Mucosa of rectum (tissue), 2 donors: ENCODE measurements at regions not wholly inside any gene's neighbourhood (a gene's known extent, or its start where the extent isn't known, plus 50 kb on each side); places are given as distances from the start of the nearest gene placed in this dataset.

ENCODE experiments used
- H3K27ac ChIP-seq, 2 donors: one replicate each; pipeline ENCODE4 v1.7.0; 2013; ENCODE audit warnings: inconsistent platforms in 2 of 2, low read depth in 2 of 2, low read length in 2 of 2
- H3K27me3 ChIP-seq, 2 donors: one replicate each; pipeline ENCODE4 v1.7.0; 2013; ENCODE audit warnings: low read length in 2 of 2; ENCODE audit not compliant: control insufficient read depth in 2 of 2, insufficient read depth in 2 of 2
- H3K36me3 ChIP-seq, 2 donors: one replicate each; pipeline ENCODE4 v1.7.0; 2013; ENCODE audit warnings: low read length in 2 of 2; ENCODE audit not compliant: control insufficient read depth in 2 of 2, insufficient read depth in 2 of 2
- H3K4me1 ChIP-seq, 2 donors: one replicate each; pipeline ENCODE4 v1.7.0; 2013; ENCODE audit warnings: low read length in 2 of 2, mild to moderate bottlenecking in 1 of 2; ENCODE audit not compliant: control insufficient read depth in 2 of 2, insufficient read depth in 2 of 2
- H3K4me3 ChIP-seq, 2 donors: one replicate each; pipeline ENCODE4 v1.7.0; 2013; ENCODE audit warnings: low read length in 2 of 2
- H3K9ac ChIP-seq, 2 donors: one replicate each; pipeline ENCODE4 v1.7.0; 2013; ENCODE audit warnings: low read length in 2 of 2, low read depth in 1 of 2, mild to moderate bottlenecking in 1 of 2
- H3K9me3 ChIP-seq, 2 donors: one replicate each; pipeline ENCODE4 v1.7.0; 2013; ENCODE audit warnings: low read length in 2 of 2; ENCODE audit not compliant: control insufficient read depth in 2 of 2
- donor health status: healthy.
- donor health status: Normal muscosa, but diverticular disease.

- no peaks in the 10 kb centered on the region for H3K36me3 ChIP-seq
- no peaks in the 10 kb centered on the region for H3K9me3 ChIP-seq
- H3K4me1 ChIP-seq, result peaks cover 0 to 5% of the 10 kb centered on the region in 2 donors
- no peak overlapping the region for H3K9ac ChIP-seq
- H3K27me3 ChIP-seq, result no peaks in the 10 kb centered on the region
- H3K4me3 ChIP-seq, result no peak overlapping the region
- H3K27ac ChIP-seq, result peak overlapping the region; percentile 34 to 54
These were observed 92.4 kb upstream of the THBS1 start for GRCh38 chr15:39488516-39488915.

GRCh38 chr15:39488961-39489360, 91.9 kb upstream of the THBS1 start:
- no peak overlapping the region for H3K4me3 ChIP-seq
- no peaks in the 10 kb centered on the region for H3K27me3 ChIP-seq
- H3K36me3 ChIP-seq, result no peaks in the 10 kb centered on the region
- peak overlapping the region; percentile 34 to 54 for H3K27ac ChIP-seq
- H3K9me3 ChIP-seq, result no peaks in the 10 kb centered on the region
- H3K4me1 ChIP-seq, result peaks cover 0 to 5% of the 10 kb centered on the region in 2 donors
- no peak overlapping the region for H3K9ac ChIP-seq

- Histone ChIP-seq H3K9me3 (no peaks in the 10 kb centered on the region), H3K4me1 (peaks cover 0 to 5% of the 10 kb centered on the region in 2 donors), H3K27ac (no peak overlapping the region), H3K9ac (no peak overlapping the region), H3K36me3 (no peaks in the 10 kb centered on the region), H3K4me3 (no peak overlapping the region), H3K27me3 (no peaks in the 10 kb centered on the region)
These were observed 89.6 kb upstream of the THBS1 start for GRCh38 chr15:39491115-39491885.

- Histone ChIP-seq H3K27me3 (no peaks in the 10 kb centered on the region), H3K4me1 (peaks cover 0 to 5% of the 10 kb centered on the region in 2 donors), H3K9me3 (no peaks in the 10 kb centered on the region), H3K4me3 (no peak overlapping the region), H3K36me3 (no peaks in the 10 kb centered on the region), H3K9ac (no peak overlapping the region), H3K27ac (no peak overlapping the region)
These were observed 88.9 kb upstream of the THBS1 start for GRCh38 chr15:39491886-39492490.

- H3K9me3 ChIP-seq, result no peaks in the 10 kb centered on the region
- H3K9ac ChIP-seq, result no peak overlapping the region
- peaks cover 0 to 5% of the 10 kb centered on the region in 2 donors for H3K4me1 ChIP-seq
- no peak overlapping the region for H3K27ac ChIP-seq
- no peaks in the 10 kb centered on the region for H3K27me3 ChIP-seq
- no peak overlapping the region for H3K4me3 ChIP-seq
- H3K36me3 ChIP-seq, result no peaks in the 10 kb centered on the region
These were observed 87.3 kb upstream of the THBS1 start for GRCh38 chr15:39493424-39494067.

GRCh38 chr15:39494462-39494861, 86.4 kb upstream of the THBS1 start:
- no peak overlapping the region for H3K27ac ChIP-seq

DNA sequence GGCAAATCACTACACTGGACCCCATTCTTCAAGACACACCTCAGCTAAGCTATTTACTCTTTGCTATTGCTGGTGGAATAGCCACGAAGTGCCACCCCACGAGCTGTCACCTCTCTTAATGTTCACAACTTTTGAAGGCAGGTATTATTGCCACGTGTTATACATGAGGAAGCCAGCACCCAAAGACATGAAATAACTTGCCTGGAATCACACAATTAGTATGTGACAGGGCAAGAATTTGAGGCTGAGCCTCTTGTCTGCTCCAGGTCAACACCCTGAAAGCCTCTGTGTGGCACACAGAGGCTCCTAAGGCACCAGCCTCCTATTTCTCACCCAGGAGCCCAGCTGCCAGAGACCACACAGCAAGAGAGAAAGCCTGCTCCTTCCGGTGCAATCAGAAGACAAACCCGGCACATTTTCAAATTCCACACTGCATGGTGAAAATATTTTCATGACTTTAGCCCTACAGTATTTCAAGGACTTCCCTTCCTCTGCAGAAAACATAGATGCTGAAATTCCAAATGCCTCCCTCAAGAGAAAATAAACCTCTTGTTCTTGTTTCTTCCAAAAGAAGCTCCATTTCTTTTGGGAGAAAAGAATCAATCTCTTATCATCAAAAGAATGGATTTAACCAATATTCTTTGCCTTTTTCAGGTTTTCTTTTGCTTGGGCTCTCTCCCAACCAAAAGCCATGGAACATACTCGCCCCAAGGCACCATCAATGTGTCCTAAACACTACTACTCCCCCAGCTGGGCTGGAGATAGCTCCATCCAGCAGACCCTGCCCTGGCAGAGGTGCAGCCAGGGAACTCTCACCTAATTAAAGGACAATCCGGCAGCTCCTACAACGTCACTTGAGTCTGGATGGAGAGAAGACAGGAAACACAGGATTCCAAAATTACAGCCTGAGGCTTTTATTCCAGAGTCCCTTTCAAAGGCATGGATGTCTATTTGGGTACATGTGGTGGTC, 84.7 kb upstream of the THBS1 start:
- Histone ChIP-seq H3K9ac (no peak overlapping the region), H3K4me3 (no peak overlapping the region), H3K9me3 (no peaks in the 10 kb centered on the region), H3K27ac (no peak overlapping the region), H3K4me1 (peaks cover 0 to 3% of the 10 kb centered on the region in 2 donors), H3K36me3 (no peaks in the 10 kb centered on the region), H3K27me3 (no peaks in the 10 kb centered on the region)

More at GRCh38 chr15:39494462-39494861, 86.4 kb upstream of the THBS1 start:
- no peaks in the 10 kb centered on the region for H3K36me3 ChIP-seq
- H3K4me1 ChIP-seq, result peaks cover 0 to 3% of the 10 kb centered on the region in 2 donors
- no peaks in the 10 kb centered on the region for H3K9me3 ChIP-seq
- no peak overlapping the region for H3K9ac ChIP-seq
- no peaks in the 10 kb centered on the region for H3K27me3 ChIP-seq
- H3K4me3 ChIP-seq, result no peak overlapping the region

GRCh38 chr15:39497016-39497758, 83.7 kb upstream of the THBS1 start:
- Histone ChIP-seq H3K36me3 (no peaks in the 10 kb centered on the region), H3K27me3 (no peaks in the 10 kb centered on the region), H3K4me1 (peaks cover 0 to 3% of the 10 kb centered on the region in 2 donors), H3K4me3 (no peak overlapping the region), H3K9me3 (no peaks in the 10 kb centered on the region), H3K9ac (no peak overlapping the region), H3K27ac (no peak overlapping the region)
